Uterus (tissue), 2 donors: ENCODE measurements at regions not wholly inside any gene's neighbourhood (a gene's known extent, or its start where the extent isn't known, plus 50 kb on each side); places are given as distances from the start of the nearest gene placed in this dataset.

Experiments used
- CTCF ChIP-seq, 4 experiments: fragments of 200-600 bp in 2 of 4; fragments of 450-650 bp in 2 of 4; sonication (generic) in 2 of 4; IDR thresholded peaks; one replicate each; pipeline ENCODE4 v1.5.1; 2016 to 2019; ENCODE audit warnings: antibody characterized with exemption in 4 of 4, mild to moderate bottlenecking in 2 of 4, moderate library complexity in 1 of 4
- POLR2A ChIP-seq, 2 donors: fragments of 450-650 bp; IDR thresholded peaks; one replicate each; pipeline ENCODE4 v1.6.1; 2016; ENCODE audit warnings: antibody characterized with exemption in 2 of 2, mild to moderate bottlenecking in 1 of 2, moderate library complexity in 1 of 2

GRCh38 chr18:1393929-1394328 lies 489.3 kb downstream of the ADCYAP1 start:
- TF ChIP-seq CTCF (IDR thresholded peaks at IDR 0.05) (no peak), POLR2A (IDR thresholded peaks at IDR 0.05) (no peak)
